ENCODE measurements at regions not wholly inside any gene's neighbourhood (a gene's known extent, or its start where the extent isn't known, plus 50 kb on each side); places are given as distances from the start of the nearest gene placed in this dataset.

DNA sequence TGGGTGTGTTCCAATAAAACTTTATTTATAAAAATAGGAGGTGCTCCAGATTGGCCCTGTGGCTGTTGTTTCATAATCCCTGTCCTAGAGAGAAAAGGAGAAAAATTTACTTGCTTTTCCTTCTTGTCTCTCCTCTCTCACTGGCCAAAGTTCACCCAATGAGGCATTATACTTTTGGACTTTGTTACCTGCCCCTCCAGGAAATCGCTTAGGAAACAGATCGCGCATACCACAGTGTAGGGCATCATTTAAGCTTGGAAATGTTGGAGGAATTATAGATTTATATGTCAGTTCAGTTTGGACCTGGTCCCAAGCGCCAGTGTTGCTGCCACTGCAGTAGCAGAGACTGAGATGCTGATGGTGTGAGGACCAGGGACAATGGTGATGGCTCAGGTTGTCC lies 337.6 kb upstream of the NR3C2 start:
- Histone ChIP-seq H4K20me1 (ENCODE audit: low read length) (no peaks in the 10 kb centered on the region), H3F3A (ENCODE audit: low read length, unreplicated experiment) (no peaks in the 10 kb centered on the region), H3K4me3 (ENCODE audit: low read length) (no peak overlapping the region), H3K36me3 (ENCODE audit: low read depth, low read length) (no peaks in the 10 kb centered on the region), H3K79me2 (ENCODE audit: low read length) (no peaks in the 10 kb centered on the region), H3K27me3 (ENCODE audit: low read length) (no peaks in the 10 kb centered on the region), H3K27ac (ENCODE audit: low read length) (no peak overlapping the region), H3K4me2 (ENCODE audit: low read length) (no peak overlapping the region), H3K9ac (ENCODE audit: low read length) (no peak overlapping the region), H3K9me2 (replicated peaks; ENCODE audit: low read length) (no peaks in the 10 kb centered on the region), H3K4me1 (ENCODE audit: insufficient read depth, low read length) (peaks cover 5% of the 10 kb centered on the region; the same call in 1 of the 2 replicates), H2AFZ (ENCODE audit: low read length) (no peak overlapping the region), H3K9me3 (ENCODE audit: low read length) (no peaks in the 10 kb centered on the region)
- ATAC-seq (no peak), DNase-seq (no peak)
- CTCF ChIA-PET: no interaction called here
- intact Hi-C loops (cut with micrococcal nuclease): loop anchor here (10.0 kb wide), 1 partner anchor 255 kb away; no protein-coding TSS in a partner anchor
- no TSS peak for BruUV-seq (replicated peaks)
- POLR2A ChIA-PET (ENCODE audit: unreplicated experiment): interaction anchor here (0.7 kb wide), 1 partner anchor 31 kb away, joined by 3 read pairs; no protein-coding TSS in a partner anchor
- no peak for TF ChIP-seq EZH2phosphoT487 (IDR thresholded peaks at IDR 0.05; ENCODE audit: borderline replicate concordance, low read length)
- no peak for TF ChIP-seq EZH2 (IDR thresholded peaks at IDR 0.05; ENCODE audit: low read length, unreplicated experiment)
- TF ChIP-seq, protein P1, sequence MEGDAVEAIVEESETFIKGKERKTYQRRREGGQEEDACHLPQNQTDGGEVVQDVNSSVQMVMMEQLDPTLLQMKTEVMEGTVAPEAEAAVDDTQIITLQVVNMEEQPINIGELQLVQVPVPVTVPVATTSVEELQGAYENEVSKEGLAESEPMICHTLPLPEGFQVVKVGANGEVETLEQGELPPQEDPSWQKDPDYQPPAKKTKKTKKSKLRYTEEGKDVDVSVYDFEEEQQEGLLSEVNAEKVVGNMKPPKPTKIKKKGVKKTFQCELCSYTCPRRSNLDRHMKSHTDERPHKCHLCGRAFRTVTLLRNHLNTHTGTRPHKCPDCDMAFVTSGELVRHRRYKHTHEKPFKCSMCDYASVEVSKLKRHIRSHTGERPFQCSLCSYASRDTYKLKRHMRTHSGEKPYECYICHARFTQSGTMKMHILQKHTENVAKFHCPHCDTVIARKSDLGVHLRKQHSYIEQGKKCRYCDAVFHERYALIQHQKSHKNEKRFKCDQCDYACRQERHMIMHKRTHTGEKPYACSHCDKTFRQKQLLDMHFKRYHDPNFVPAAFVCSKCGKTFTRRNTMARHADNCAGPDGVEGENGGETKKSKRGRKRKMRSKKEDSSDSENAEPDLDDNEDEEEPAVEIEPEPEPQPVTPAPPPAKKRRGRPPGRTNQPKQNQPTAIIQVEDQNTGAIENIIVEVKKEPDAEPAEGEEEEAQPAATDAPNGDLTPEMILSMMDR (conservative IDR thresholded peaks at IDR 0.05; ENCODE audit: low read depth, low read length): no peak

DNA sequence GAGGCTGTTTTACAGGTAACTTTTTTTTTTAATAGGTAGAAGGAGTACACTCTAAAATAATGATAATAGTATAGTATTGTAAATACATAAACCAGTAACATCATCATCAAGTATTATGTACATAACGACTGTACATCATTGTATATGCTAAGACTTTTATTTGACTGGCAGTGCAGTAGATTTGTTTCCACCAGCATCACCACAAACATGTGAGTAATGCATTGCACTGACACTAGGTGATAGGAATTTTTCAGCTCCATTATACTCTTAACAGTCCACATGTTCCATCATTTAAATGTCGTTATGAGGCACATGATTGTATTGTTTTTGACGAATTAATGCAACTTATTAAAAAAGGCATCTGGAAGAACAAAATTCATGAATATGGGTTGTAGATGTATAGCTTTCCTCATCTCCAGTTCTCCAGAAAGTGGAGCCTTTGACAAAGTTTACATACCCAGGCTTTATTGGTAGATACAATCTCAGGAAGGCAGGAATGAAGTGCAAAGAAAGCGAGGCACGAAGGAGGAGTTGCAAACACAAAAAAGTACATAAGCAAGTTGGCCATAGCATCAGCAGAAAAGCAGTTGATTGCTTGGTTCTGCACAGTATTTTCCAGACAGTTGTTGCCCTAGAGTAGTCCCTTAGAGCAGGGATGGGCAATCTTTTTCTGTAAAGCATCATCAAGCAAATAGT lies 336.9 kb upstream of the NR3C2 start:
- intact Hi-C loops (cut with micrococcal nuclease): no loop called here
- Histone ChIP-seq H3K4me2 (ENCODE audit: low read length) (no peak overlapping the region), H3K27me3 (ENCODE audit: low read length) (no peaks in the 10 kb centered on the region), H4K20me1 (ENCODE audit: low read length) (no peaks in the 10 kb centered on the region), H3K27ac (ENCODE audit: low read length) (no peak overlapping the region), H3K4me3 (ENCODE audit: low read length) (no peak overlapping the region), H3F3A (ENCODE audit: low read length, unreplicated experiment) (no peaks in the 10 kb centered on the region), H3K4me1 (ENCODE audit: insufficient read depth, low read length) (peaks cover 5% of the 10 kb centered on the region; the same call in 1 of the 2 replicates), H3K9me3 (ENCODE audit: low read length) (no peaks in the 10 kb centered on the region), H2AFZ (ENCODE audit: low read length) (no peak overlapping the region), H3K79me2 (ENCODE audit: low read length) (no peaks in the 10 kb centered on the region), H3K36me3 (ENCODE audit: low read depth, low read length) (no peaks in the 10 kb centered on the region), H3K9ac (ENCODE audit: low read length) (no peak overlapping the region), H3K9me2 (replicated peaks; ENCODE audit: low read length) (no peaks in the 10 kb centered on the region)
- no TSS peak for BruUV-seq (replicated peaks)
- peak; percentile 67 for ATAC-seq
- DNase-seq: peak; percentile 41
- TF ChIP-seq EZH2 (IDR thresholded peaks at IDR 0.05; ENCODE audit: low read length, unreplicated experiment): no peak
- ChIA-PET CTCF (no interaction called here), POLR2A (ENCODE audit: unreplicated experiment) (interaction anchor here (0.7 kb wide), 1 partner anchor 30 kb away, joined by 3 read pairs; no protein-coding TSS in a partner anchor)

DNA sequence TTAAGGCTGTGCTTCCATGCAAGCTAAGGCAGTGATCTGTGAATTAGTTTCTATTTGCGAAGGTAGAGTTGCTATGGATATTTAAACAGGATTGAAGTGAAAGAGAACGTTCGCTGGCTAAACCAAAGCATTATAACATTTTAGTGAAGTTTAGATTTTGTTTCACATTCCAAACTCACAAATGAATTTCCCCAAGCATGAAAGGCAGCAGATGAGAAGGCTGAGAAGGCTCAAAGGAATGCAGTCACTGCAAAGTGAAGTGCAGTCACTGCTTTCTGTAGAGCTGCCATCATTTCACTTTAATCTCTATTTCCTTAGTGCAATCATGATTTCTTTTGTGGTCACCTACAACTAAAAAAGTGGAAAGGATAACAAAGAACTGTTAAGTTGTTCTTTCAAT lies 334.7 kb upstream of the NR3C2 start:
- H3K4me3 ChIP-seq (ENCODE audit: low read length): no peak overlapping the region
- H3F3A ChIP-seq (ENCODE audit: low read length, unreplicated experiment): no peaks in the 10 kb centered on the region
- no peaks in the 10 kb centered on the region for H3K79me2 ChIP-seq (ENCODE audit: low read length)
- H3K4me2 ChIP-seq (ENCODE audit: low read length): no peak overlapping the region
- H3K36me3 ChIP-seq (ENCODE audit: low read depth, low read length): no peaks in the 10 kb centered on the region
- intact Hi-C loops (cut with micrococcal nuclease): no loop called here
- peak; percentile 14 for DNase-seq
- H3K9ac ChIP-seq (ENCODE audit: low read length): no peak overlapping the region
- H2AFZ ChIP-seq (ENCODE audit: low read length): no peak overlapping the region
- H3K27me3 ChIP-seq (ENCODE audit: low read length): no peaks in the 10 kb centered on the region
- H3K27ac ChIP-seq (ENCODE audit: low read length): no peak overlapping the region
- no peak for ATAC-seq
- TF ChIP-seq, protein P1 (conservative IDR thresholded peaks at IDR 0.05; ENCODE audit: low read depth, low read length): no peak
- TF ChIP-seq EZH2phosphoT487 (IDR thresholded peaks at IDR 0.05; ENCODE audit: borderline replicate concordance, low read length): no peak
- H4K20me1 ChIP-seq (ENCODE audit: low read length): no peaks in the 10 kb centered on the region
- H3K4me1 ChIP-seq (ENCODE audit: insufficient read depth, low read length): peaks cover 5% of the 10 kb centered on the region; the same call in 1 of the 2 replicates
- no peaks in the 10 kb centered on the region for H3K9me2 ChIP-seq (replicated peaks; ENCODE audit: low read length)
- H3K9me3 ChIP-seq (ENCODE audit: low read length): no peaks in the 10 kb centered on the region
- no TSS peak for BruUV-seq (replicated peaks)
- ChIA-PET POLR2A (ENCODE audit: unreplicated experiment) (no interaction called here), CTCF (no interaction called here)

All from PC-3 (cell line).